ENCODE measurements at regions not wholly inside any gene's neighbourhood (a gene's known extent, or its start where the extent isn't known, plus 50 kb on each side); places are given as distances from the start of the nearest gene placed in this dataset.

DNA sequence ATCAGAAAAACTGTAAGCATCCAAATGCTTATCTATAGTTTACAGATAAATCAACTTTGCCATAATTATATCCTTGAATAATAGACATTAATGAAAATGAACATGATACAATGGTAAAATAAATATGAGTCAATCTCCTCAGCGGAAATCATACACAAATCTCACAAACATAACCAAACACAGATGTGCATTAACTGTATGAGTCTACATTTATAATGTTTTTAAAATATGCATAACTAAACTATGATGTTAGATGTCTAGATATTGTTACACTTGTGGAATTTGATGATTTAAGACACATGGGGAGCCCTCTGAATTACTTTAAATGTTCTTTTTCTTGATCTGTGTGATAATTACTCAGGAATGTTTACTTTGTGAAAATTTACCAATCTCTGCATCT, 951.2 kb downstream of the TECRL start:
- no peak for DNase-seq

GRCh38 chr4:63440236-63440635, 969.0 kb downstream of the TECRL start:
- DNase-seq: no peak

- no peak for DNase-seq
Observed at GRCh38 chr4:63430105-63430504, 979.1 kb downstream of the TECRL start.

DNA sequence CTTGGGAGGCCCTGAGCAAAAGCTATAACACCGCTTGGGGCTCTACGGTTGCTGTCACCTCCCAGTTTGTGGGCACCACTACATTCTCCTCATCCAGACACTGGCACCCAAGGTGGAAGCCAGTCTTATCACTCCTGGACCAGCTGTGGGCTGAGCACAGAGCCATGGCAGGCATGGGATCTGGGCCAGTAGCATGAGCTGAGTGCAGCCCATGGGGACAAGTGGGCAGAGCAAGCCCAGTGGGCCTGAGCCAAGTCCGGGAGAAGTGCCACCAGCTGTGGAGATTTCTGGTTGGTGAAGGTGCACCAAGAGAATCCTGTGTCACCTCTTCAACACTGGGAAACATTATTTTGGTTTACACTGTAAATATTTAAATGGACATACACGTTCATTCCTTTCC, 1013.0 kb downstream of the TECRL start:
- DNase-seq: no peak

GRCh38 chr4:63393544-63393943, 1015.7 kb downstream of the TECRL start:
- DNase-seq: no peak

DNA sequence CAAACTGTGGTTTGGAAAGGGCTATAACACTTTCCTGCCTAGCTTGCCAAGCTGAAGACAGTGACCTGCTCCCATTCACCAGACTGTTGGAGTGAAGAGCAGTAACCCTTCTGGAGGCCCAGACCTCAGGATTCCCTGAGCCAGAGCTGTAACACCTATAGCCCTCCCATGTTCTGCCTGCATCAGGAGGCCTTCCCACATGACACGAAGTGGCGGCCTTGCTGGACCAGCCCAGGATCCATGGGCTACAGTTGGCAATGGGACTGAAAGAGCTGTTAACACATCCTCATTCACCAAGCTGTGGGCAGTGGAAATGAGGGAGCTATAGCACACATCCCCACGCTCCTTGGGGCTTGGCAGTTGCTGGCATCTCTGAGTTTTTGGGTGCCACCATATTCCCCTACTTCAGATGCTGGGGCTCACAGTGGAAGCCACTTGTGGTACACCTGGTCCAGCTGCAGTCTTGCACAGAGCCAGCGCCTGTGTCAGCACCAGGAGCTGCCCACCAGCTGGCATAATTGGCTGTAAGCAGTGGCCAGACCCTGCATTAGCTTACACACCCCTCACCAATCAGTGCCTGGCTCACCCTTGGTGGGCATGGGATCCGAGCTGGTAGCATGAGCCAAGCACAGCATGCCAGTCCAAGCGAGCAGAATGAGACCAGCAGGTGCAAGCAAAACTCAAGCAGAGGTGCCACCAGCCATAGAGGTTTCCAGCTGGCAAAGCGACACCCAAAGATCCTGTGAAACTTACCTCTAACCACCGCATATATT, 1029.3 kb downstream of the TECRL start:
- no peak for DNase-seq

DNA sequence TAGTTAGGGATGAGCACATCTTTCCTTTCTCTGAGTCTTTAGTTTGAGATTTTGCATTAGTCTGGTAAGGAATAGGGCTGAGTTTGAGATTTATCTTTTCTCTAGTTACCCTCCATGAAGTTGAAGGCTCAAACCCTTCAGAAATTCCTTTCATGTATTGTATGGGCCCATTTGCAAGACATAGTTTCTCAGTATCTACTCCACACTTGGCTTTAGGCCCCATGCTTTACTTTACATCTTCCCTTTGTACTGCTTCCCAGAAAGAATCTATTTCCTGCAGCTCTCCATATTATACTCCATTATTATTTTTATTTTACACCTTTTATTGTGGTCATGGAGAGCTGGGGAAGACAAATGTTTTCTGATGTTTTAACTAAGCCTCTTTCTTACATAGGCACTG, 1038.2 kb downstream of the TECRL start:
- no peak for DNase-seq

DNA sequence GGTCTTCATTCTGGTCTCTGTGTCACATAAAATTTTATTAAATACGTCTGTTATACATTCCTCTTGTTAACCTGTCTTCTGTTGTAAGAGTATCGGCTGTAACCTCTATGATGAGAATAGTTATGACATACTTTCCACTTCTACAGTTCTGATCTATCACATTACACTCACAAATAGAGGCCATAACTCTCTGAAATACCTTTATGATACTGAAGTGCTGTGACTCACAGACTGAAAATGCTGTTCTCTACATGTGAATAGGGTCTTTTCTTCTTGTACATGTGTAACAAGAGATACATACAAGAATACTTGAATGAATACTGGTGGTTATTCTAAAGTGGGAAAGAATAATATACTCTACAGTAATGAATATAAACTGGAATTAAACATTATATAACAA, 1047.6 kb downstream of the TECRL start:
- no peak for DNase-seq

GRCh38 chr4:63361066-63361465, 1048.2 kb downstream of the TECRL start:
- DNase-seq: no peak

- DNase-seq: no peak
Observed at GRCh38 chr4:63349674-63350025, 1059.6 kb downstream of the TECRL start.

DNA sequence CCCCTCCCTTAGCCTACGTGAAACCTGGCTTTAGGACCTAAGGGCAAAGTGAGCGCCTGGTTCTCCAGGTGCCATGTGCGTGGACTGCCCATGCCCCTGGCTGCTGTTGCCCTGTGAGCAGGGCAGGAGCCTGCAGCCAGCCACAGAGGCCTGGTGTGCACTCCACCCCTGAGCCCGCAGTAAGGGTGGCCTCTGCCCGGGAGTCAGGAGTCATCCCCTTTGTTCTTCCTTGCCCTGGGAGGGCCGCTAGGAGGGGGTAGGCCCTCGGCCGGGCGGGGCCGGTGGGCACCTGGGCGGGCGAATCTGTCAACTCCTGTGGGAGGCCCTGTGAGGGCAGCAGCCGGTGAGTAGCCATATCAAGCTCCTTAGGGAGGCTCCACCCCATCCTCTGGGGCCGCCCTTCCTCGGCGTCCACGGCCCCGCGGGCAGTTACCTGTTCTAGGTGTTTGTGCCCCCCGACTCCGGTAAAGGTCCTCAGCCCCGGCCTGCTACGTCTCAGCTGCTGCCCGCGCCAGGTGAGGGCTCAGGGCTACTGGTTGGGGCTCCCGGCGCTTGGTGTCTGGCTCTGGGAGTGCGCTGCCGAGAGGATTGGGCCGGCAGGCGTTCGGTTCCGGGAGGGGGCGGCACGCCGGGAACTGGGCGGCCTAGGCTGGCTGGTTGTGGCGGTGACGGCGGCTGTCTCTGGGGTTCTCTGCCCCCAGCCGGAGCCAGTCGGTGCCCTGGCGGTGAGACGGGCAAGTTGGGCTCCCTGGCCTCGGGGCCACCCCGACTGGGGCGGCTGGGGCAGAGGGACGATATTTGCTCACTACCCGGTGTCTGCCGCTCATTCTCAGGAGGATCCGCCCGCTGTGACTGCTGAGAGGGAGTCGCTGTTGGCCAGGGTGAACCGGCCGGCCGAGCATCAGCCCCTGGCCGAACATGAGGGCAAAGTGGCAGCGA, 1060.2 kb downstream of the TECRL start:
- no peak for DNase-seq

GRCh38 chr4:63325140-63325539, 1084.1 kb downstream of the TECRL start:
- DNase-seq: no peak

- no peak for DNase-seq
Observed at GRCh38 chr4:63316633-63317032, 1092.6 kb downstream of the TECRL start.

GRCh38 chr4:63315651-63316050, 1093.6 kb downstream of the TECRL start:
- no peak for DNase-seq

DNA sequence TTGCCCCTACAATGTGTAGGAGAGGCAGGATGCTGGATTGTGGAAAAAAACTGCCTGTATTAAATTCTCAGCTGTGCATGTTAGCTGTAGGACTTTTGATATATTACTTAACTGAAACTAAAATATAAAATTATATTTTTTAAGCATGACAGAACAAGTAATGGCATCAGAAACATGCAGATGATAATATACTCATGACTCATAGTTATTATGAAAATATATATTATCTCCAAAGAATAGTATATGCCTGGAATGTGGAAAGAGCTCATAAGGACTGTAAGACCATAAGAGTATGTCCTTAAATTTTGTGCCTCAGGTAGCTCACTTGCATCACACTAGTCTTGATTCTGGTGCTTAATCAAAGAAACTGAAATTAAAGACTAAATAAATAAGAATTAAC, 1100.6 kb downstream of the TECRL start:
- no peak for DNase-seq

DNA sequence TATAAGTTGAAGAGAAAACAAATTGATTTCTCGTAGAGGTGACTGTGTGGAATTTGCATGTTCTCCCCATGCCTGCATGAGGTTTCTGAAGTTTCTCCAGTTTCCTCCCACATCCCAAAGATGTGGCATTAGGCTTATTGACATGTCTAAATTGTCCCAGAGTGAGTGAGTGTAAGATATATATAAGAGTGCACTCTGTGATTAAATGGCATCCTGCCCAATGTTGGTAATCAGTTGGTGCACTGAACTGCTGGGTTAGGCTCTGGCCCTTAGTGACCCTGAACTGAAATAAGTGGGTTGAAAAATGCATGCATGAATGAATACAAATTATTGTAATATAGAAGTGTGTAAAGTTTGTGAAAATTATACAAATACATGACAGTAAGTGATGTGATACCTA, 1106.5 kb downstream of the TECRL start:
- DNase-seq: no peak

DNA sequence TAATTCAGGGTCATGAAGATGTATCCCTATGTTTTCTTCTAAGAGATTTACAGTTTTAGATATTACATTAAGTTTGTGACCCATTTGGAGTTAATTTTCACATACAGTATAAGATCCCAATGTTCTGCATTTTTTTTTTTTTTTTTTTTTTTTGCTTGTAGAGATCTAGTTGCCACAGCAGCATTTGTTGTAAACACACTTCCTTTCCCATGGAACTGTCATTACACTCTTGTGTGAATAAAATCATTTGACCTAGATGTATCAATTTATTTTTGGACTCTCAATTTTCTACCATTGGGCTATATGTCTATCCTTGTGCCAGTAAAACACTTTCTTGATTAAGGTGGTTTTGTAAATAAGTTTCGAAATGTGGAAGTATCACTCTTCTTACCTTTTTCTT, 1107.2 kb downstream of the TECRL start:
- DNase-seq: no peak

- DNase-seq: no peak
Observed at GRCh38 chr4:63296773-63297172, 1112.5 kb downstream of the TECRL start.

- DNase-seq: no peak
Observed at GRCh38 chr4:63275491-63275890, 1133.8 kb downstream of the TECRL start.

DNA sequence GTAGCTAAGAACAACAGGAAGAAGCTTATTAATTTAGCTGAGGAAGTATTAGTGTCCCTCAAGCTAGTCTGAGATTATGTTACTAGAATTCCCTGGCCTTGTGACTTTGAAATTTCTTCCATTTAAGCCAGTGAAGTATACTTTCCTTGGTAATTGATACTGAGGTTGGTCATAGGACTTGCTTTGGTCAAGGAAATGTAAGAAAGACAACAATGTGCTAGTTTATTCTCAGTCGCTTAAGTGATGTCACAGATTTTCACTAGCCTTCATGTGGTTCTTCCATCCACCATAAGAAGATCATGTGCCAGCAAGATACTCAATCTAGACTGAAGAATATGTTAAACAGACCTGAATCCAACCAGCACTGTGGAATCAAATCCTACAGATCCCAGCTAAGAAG, 1140.1 kb downstream of the TECRL start:
- DNase-seq: no peak

DNA sequence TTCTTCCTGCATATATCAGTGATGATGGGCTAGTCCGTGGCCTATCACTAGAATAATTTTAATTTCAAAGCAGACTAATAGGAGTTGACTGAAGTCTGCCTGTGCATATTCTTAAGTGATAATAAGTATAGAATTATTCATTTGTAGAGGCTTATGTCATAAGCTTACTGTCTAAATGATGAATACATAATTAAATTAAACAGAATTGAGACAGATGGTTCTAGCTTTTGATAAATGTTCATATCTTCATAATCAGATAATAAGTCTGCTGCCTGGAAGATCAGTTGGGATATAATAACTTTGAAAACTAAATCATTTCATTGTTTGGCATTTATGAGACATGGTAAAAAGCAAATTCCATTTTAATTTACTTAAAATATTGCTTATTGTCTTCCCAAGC, 1175.6 kb downstream of the TECRL start:
- no peak for DNase-seq

GRCh38 chr4:63232058-63232457, 1177.2 kb downstream of the TECRL start:
- DNase-seq: no peak

- no peak for DNase-seq
Observed at GRCh38 chr4:63226229-63226628, 1183.0 kb downstream of the TECRL start.

GRCh38 chr4:63222466-63222865, 1186.8 kb downstream of the TECRL start:
- no peak for DNase-seq
